ENCODE measurements at regions not wholly inside any gene's neighbourhood (a gene's known extent, or its start where the extent isn't known, plus 50 kb on each side); places are given as distances from the start of the nearest gene placed in this dataset.

GRCh38 chr7:67805921-67806471 lies 809.4 kb downstream of the TYW1 start:
- Histone ChIP-seq H3K27ac (ENCODE audit: low read length) (no peak overlapping the region), H4K20me1 (ENCODE audit: insufficient read depth, low read length) (no peaks in the 10 kb centered on the region), H2AFZ (ENCODE audit: low read depth, low read length) (no peak overlapping the region), H3K4me3 (ENCODE audit: low read length) (no peak overlapping the region), H3K79me2 (ENCODE audit: low read length) (no peaks in the 10 kb centered on the region), H3K27me3 (ENCODE audit: low read depth, low read length) (no peaks in the 10 kb centered on the region), H3K4me2 (ENCODE audit: low read length) (no peak overlapping the region), H3K9me3 (ENCODE audit: insufficient read depth, low read length) (no peaks in the 10 kb centered on the region), H3K9ac (ENCODE audit: low read length) (no peak overlapping the region), H3K4me1 (ENCODE audit: low read length) (no peaks in the 10 kb centered on the region), H3K36me3 (replicated peaks; ENCODE audit: low read depth, low read length) (no peaks in the 10 kb centered on the region)
- no peak for TF ChIP-seq EZH2phosphoT487 (IDR thresholded peaks at IDR 0.05; ENCODE audit: low read depth)
- TF ChIP-seq, protein P1, sequence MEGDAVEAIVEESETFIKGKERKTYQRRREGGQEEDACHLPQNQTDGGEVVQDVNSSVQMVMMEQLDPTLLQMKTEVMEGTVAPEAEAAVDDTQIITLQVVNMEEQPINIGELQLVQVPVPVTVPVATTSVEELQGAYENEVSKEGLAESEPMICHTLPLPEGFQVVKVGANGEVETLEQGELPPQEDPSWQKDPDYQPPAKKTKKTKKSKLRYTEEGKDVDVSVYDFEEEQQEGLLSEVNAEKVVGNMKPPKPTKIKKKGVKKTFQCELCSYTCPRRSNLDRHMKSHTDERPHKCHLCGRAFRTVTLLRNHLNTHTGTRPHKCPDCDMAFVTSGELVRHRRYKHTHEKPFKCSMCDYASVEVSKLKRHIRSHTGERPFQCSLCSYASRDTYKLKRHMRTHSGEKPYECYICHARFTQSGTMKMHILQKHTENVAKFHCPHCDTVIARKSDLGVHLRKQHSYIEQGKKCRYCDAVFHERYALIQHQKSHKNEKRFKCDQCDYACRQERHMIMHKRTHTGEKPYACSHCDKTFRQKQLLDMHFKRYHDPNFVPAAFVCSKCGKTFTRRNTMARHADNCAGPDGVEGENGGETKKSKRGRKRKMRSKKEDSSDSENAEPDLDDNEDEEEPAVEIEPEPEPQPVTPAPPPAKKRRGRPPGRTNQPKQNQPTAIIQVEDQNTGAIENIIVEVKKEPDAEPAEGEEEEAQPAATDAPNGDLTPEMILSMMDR (IDR thresholded peaks at IDR 0.05; ENCODE audit: low read depth, low read length), result no peak

GRCh38 chr7:67807826-67808225 lies 811.2 kb downstream of the TYW1 start:
- H3K27ac ChIP-seq (ENCODE audit: low read length), result no peak overlapping the region
- no peak overlapping the region for H3K4me3 ChIP-seq (ENCODE audit: low read length)
- no peak overlapping the region for H3K4me2 ChIP-seq (ENCODE audit: low read length)
- H3K27me3 ChIP-seq (ENCODE audit: low read depth, low read length), result no peaks in the 10 kb centered on the region
- TF ChIP-seq EZH2phosphoT487 (IDR thresholded peaks at IDR 0.05; ENCODE audit: low read depth), result no peak
- TF ChIP-seq, protein P1 (IDR thresholded peaks at IDR 0.05; ENCODE audit: low read depth, low read length), result no peak
- H3K9me3 ChIP-seq (ENCODE audit: insufficient read depth, low read length), result no peaks in the 10 kb centered on the region
- H3K9ac ChIP-seq (ENCODE audit: low read length), result no peak overlapping the region
- no peaks in the 10 kb centered on the region for H3K36me3 ChIP-seq (replicated peaks; ENCODE audit: low read depth, low read length)
- H4K20me1 ChIP-seq (ENCODE audit: insufficient read depth, low read length), result no peaks in the 10 kb centered on the region
- no peaks in the 10 kb centered on the region for H3K4me1 ChIP-seq (ENCODE audit: low read length)
- H2AFZ ChIP-seq (ENCODE audit: low read depth, low read length), result no peak overlapping the region
- no peaks in the 10 kb centered on the region for H3K79me2 ChIP-seq (ENCODE audit: low read length)

GRCh38 chr7:67809586-67809985 lies 813.0 kb downstream of the TYW1 start:
- H4K20me1 ChIP-seq (ENCODE audit: insufficient read depth, low read length), result no peaks in the 10 kb centered on the region
- TF ChIP-seq EZH2phosphoT487 (IDR thresholded peaks at IDR 0.05; ENCODE audit: low read depth), result no peak
- TF ChIP-seq, protein P1 (IDR thresholded peaks at IDR 0.05; ENCODE audit: low read depth, low read length), result no peak
- H3K4me2 ChIP-seq (ENCODE audit: low read length), result no peak overlapping the region
- no peaks in the 10 kb centered on the region for H3K27me3 ChIP-seq (ENCODE audit: low read depth, low read length)
- no peaks in the 10 kb centered on the region for H3K9me3 ChIP-seq (ENCODE audit: insufficient read depth, low read length)
- H3K9ac ChIP-seq (ENCODE audit: low read length), result no peak overlapping the region
- no peak overlapping the region for H2AFZ ChIP-seq (ENCODE audit: low read depth, low read length)
- H3K27ac ChIP-seq (ENCODE audit: low read length), result no peak overlapping the region
- no peaks in the 10 kb centered on the region for H3K4me1 ChIP-seq (ENCODE audit: low read length)
- no peak overlapping the region for H3K4me3 ChIP-seq (ENCODE audit: low read length)
- H3K79me2 ChIP-seq (ENCODE audit: low read length), result no peaks in the 10 kb centered on the region
- no peaks in the 10 kb centered on the region for H3K36me3 ChIP-seq (replicated peaks; ENCODE audit: low read depth, low read length)

GRCh38 chr7:67813621-67814292 lies 817.1 kb downstream of the TYW1 start:
- Histone ChIP-seq H3K4me1 (ENCODE audit: low read length) (no peaks in the 10 kb centered on the region), H3K4me2 (ENCODE audit: low read length) (no peak overlapping the region), H4K20me1 (ENCODE audit: insufficient read depth, low read length) (no peaks in the 10 kb centered on the region), H3K4me3 (ENCODE audit: low read length) (no peak overlapping the region), H3K9me3 (ENCODE audit: insufficient read depth, low read length) (no peaks in the 10 kb centered on the region), H3K27ac (ENCODE audit: low read length) (no peak overlapping the region), H2AFZ (ENCODE audit: low read depth, low read length) (no peak overlapping the region), H3K79me2 (ENCODE audit: low read length) (no peaks in the 10 kb centered on the region), H3K9ac (ENCODE audit: low read length) (no peak overlapping the region), H3K27me3 (ENCODE audit: low read depth, low read length) (no peaks in the 10 kb centered on the region), H3K36me3 (replicated peaks; ENCODE audit: low read depth, low read length) (no peaks in the 10 kb centered on the region)
- TF ChIP-seq EZH2phosphoT487 (IDR thresholded peaks at IDR 0.05; ENCODE audit: low read depth), result no peak
- TF ChIP-seq, protein P1 (IDR thresholded peaks at IDR 0.05; ENCODE audit: low read depth, low read length), result no peak

Measured in OCI-LY3 (cell line).